GM12891 (cell line): ENCODE measurements at regions not wholly inside any gene's neighbourhood (a gene's known extent, or its start where the extent isn't known, plus 50 kb on each side); places are given as distances from the start of the nearest gene placed in this dataset.

Experiments
- POLR2A ChIP-seq: IDR thresholded peaks from 2 replicates; pipeline ENCODE4 v1.6.1; 2011; ENCODE audit warnings: low read depth, low read length, control low read depth
- POLR2AphosphoS5 ChIP-seq: IDR thresholded peaks from 2 replicates; pipeline ENCODE4 v1.6.1; 2011; ENCODE audit warnings: low read depth, low read length, control low read depth

DNA sequence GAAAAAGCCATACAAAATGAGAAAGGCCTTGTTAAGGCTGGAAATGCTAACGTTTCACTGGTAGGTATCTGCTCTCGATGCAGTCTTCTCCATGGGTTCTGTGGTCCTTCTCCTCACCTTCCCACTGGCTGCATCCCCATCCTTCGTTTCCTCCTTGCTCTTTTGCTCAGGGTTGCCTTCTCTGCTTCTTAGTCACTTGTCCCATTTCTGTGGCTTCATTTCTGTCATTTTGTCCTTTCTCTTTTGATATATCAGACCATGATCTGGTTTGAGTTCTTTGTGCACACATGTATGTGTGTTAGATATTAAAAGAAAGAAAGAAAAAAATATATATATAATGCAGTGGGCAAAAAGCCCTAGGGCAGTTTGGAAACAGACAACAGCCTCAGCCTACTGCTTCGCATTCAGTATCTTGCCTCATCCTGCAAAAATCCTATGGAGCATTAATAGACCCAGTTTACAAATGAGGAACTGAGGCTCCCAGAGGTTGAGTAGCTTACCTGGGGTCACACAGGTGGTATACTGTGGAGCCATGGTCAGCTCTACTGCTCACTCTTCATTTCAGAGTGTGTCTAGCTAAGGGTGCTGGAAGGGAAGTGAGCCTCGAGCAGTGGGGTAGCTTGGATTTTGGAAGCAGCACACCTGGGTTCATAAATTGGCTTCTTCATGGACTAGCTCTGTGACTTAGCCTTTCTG, 57.6 kb upstream of the MEDAG start:
- TF ChIP-seq POLR2AphosphoS5 (no peak), POLR2A (no peak)
